Body of pancreas (tissue), 4 donors: ENCODE measurements at regions not wholly inside any gene's neighbourhood (a gene's known extent, or its start where the extent isn't known, plus 50 kb on each side); places are given as distances from the start of the nearest gene placed in this dataset.

Experiments used
- ATAC-seq: fragments of 150-250 bp; one replicate; pipeline ENCODE4 v1.9.1; 2016
- DNase-seq, 4 donors: peaks; one replicate each; pipeline ENCODE4 v3.0.0-alpha.2; 2019
- H3K27ac ChIP-seq, 4 donors: fragments of 200-600 bp; sonication (generic); 1 replicate in 3 of 4; 2 replicates in 1 of 4; pipeline versions ENCODE4 v1.5.1 to v1.6.1; 2016 to 2019; ENCODE audit warnings: mild to moderate bottlenecking in 1 of 4, mixed read lengths in 1 of 4, moderate library complexity in 1 of 4
- H3K27me3 ChIP-seq, 2 donors: fragments of 200-600 bp; sonication (generic); one replicate each; pipeline ENCODE4 v1.6.0; 2016; ENCODE audit warnings: mild to moderate bottlenecking in 1 of 2
- H3K36me3 ChIP-seq, 2 donors: fragments of 200-600 bp; sonication (generic); replicated peaks in 1 of 2; 2 replicates each; pipeline ENCODE4 v1.5.1; 2016; ENCODE audit warnings: low read depth in 2 of 2; ENCODE audit not compliant: insufficient read depth in 1 of 2
- H3K4me1 ChIP-seq: fragments of 200-600 bp; sonication (generic); one replicate; pipeline ENCODE4 v1.6.0; 2016
- H3K4me3 ChIP-seq, 2 donors: fragments of 200-600 bp; sonication (generic); 1 replicate in 1 of 2; 2 replicates in 1 of 2; pipeline ENCODE4 v1.5.1; 2016 to 2019
- H3K9me3 ChIP-seq, 3 donors: fragments of 200-600 bp; sonication (generic); 1 replicate in 2 of 3; 2 replicates in 1 of 3; pipeline ENCODE4 v1.5.1; 2016
- CTCF ChIP-seq, 7 experiments: fragments of 450-650 bp in 4 of 7; fragments of 200-600 bp in 3 of 7; sonication (generic) in 3 of 7; IDR thresholded peaks; one replicate each; pipeline ENCODE4 v1.5.1; 2016 to 2019; ENCODE audit warnings: antibody characterized with exemption in 7 of 7
- POLR2A ChIP-seq, 3 donors: fragments of 450-650 bp; IDR thresholded peaks; one replicate each; pipeline ENCODE4 v1.6.1; 2016; ENCODE audit warnings: antibody characterized with exemption in 3 of 3, mild to moderate bottlenecking in 2 of 3
- whole genome bisulfite sequencing, 2 donors: methylation state at CpG; one replicate each; pipeline ENCODE4 v1.1.5; 2017; 5-methylcytosine and 5-hydroxymethylcytosine counted together
- intact Hi-C: fragments of 100-400 bp; cut with DNase I; formaldehyde crosslinking; loops from one replicate; pipeline ENCODE4 v1.15.1; 2023

DNA sequence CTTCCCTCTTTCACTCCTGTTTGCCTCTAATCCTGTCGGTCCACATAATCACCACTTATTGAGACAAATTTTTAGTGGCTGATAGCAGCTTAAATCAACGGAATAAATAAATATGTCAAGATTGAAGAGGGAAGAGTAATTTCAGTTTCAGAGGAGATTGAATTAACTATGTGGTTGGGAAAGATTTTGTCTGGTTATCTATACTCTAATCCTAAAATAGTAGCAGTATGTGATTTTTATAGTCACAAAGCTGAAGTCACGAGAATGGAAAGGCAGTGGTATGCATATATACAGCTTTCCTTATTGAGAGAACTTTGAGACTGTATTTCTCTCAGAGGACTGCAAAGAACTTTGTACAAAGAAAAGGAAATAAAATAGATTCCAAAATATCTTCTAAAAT is 493.3 kb downstream of the FAT4 start:
- intact Hi-C loops: no loop called here
- WGBS, 2 donors: 29 to 41% methylated on average over 3 of the region's 3 CpGs
- DNase-seq (no peak), ATAC-seq (no peak)
- TF ChIP-seq POLR2A (IDR thresholded peaks at IDR 0.05) (no peak), CTCF (IDR thresholded peaks at IDR 0.05) (no peak)
- Histone ChIP-seq H3K9me3 (no peaks in the 10 kb centered on the region), H3K27ac (no peak overlapping the region), H3K27me3 (no peaks in the 10 kb centered on the region), H3K4me1 (no peaks in the 10 kb centered on the region), H3K36me3 (no peaks in the 10 kb centered on the region), H3K4me3 (no peak overlapping the region)

DNA sequence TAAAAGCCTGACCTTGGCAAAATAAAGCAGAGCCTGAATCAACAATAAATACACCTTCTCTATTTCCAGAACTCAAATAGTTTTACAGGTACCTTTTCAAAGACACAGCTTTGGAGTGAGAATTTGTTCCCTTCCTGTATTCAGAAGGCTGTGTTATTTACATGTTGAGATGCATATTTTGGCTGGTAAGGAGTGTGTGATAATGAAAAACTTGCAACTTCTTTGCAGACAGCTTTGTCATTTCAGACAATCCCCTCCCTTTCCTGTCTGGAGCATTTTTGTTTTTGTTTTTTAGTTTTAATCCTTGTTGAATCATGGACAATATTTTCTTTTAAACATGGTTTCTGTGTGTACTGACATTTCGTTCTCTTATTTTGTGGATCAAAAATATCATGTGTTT is 493.8 kb downstream of the FAT4 start:
- no peaks in the 10 kb centered on the region for H3K9me3 ChIP-seq
- intact Hi-C loops: no loop called here
- TF ChIP-seq POLR2A (IDR thresholded peaks at IDR 0.05) (no peak), CTCF (IDR thresholded peaks at IDR 0.05) (no peak)
- no peaks in the 10 kb centered on the region for H3K4me1 ChIP-seq
- no peak overlapping the region for H3K4me3 ChIP-seq
- no peaks in the 10 kb centered on the region for H3K27me3 ChIP-seq
- H3K27ac ChIP-seq: no peak overlapping the region
- WGBS, 2 donors: 36 to 55% methylated on average over 1 of the region's 1 CpG
- no peak for ATAC-seq
- H3K36me3 ChIP-seq: no peaks in the 10 kb centered on the region
- no peak for DNase-seq

DNA sequence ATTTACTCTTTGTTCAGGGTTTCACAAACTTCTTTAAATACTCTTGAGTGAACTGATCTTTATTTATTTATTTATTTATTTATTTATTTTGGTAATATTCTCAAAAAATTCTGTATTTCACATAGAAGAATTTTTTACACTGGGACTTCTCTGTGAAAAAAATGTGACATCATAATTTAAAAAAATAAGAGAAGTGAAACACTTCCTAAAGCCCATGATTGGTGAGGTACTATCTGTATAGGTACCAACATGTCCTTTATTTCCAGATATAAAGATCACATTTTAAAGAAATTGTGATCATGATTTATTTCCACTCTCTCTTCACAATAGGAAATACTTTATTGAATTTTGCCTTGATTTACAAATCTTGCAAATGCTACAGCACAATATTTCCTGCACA is 497.1 kb downstream of the FAT4 start:
- H3K27me3 ChIP-seq: no peaks in the 10 kb centered on the region
- no peak overlapping the region for H3K4me3 ChIP-seq
- intact Hi-C loops: no loop called here
- ATAC-seq: no peak
- no peak for TF ChIP-seq POLR2A (IDR thresholded peaks at IDR 0.05)
- TF ChIP-seq CTCF (IDR thresholded peaks at IDR 0.05): no peak
- no peaks in the 10 kb centered on the region for H3K36me3 ChIP-seq
- no peaks in the 10 kb centered on the region for H3K4me1 ChIP-seq
- H3K27ac ChIP-seq: no peak overlapping the region
- H3K9me3 ChIP-seq: no peaks in the 10 kb centered on the region
- no peak for DNase-seq

- H3K27ac ChIP-seq: no peak overlapping the region
- DNase-seq (no peak), ATAC-seq (no peak)
- 36 to 55% methylated on average over 3 of the region's 3 CpGs for WGBS, 2 donors
- no peak overlapping the region for H3K4me3 ChIP-seq
- H3K4me1 ChIP-seq: no peaks in the 10 kb centered on the region
- TF ChIP-seq CTCF (IDR thresholded peaks at IDR 0.05) (no peak), POLR2A (IDR thresholded peaks at IDR 0.05) (no peak)
- H3K9me3 ChIP-seq: no peaks in the 10 kb centered on the region
- intact Hi-C loops: no loop called here
- no peaks in the 10 kb centered on the region for H3K36me3 ChIP-seq
- no peaks in the 10 kb centered on the region for H3K27me3 ChIP-seq
Observed at GRCh38 chr4:125826801-125827695, 512.3 kb downstream of the FAT4 start.

- H3K4me1 ChIP-seq: no peaks in the 10 kb centered on the region
- intact Hi-C loops: no loop called here
- no peak for ATAC-seq
- no peaks in the 10 kb centered on the region for H3K36me3 ChIP-seq
- TF ChIP-seq CTCF (IDR thresholded peaks at IDR 0.05): no peak
- no peak for TF ChIP-seq POLR2A (IDR thresholded peaks at IDR 0.05)
- no peaks in the 10 kb centered on the region for H3K9me3 ChIP-seq
- no peaks in the 10 kb centered on the region for H3K27me3 ChIP-seq
- DNase-seq: no peak
- no peak overlapping the region for H3K4me3 ChIP-seq
- no peak overlapping the region for H3K27ac ChIP-seq
Observed at GRCh38 chr4:125827696-125828052, 512.9 kb downstream of the FAT4 start.
